ENCODE measurements at regions not wholly inside any gene's neighbourhood (a gene's known extent, or its start where the extent isn't known, plus 50 kb on each side); places are given as distances from the start of the nearest gene placed in this dataset.

DNA sequence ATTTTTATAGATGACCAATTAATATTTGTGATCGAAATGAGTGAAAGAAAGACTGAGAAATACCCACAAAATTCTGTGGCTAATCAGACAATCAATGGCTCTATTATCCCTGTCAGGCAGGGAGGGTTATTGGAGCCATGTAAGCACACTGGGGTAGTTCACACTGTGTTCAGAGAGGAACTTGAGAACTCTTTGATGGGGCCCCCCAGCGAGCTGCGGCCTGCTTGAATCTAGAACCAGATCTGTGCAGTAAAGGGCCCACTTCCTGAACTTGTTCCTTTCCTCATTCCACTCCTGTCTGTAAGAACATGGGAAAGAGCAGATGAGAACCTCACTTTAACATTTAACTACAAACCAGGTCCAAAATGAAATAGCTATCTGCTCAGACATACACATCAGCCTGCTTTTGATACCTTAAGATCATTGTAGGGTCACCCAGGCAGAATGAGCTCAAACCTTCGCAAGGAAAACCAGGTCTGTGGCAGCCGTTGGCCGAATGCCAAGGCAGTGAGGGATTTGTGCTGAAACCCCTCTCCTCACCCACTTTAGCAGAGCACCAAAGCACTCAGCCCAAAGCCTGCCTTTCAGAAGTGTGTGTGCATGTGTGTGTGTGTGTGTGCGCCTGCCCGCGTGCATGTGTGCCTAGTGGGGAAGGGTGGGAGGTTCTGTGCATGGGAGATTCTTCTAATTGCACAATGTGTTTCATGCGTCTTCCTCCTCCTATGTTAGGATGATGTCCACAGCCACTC, 365.6 kb upstream of the MGMT start:
- no peak for DNase-seq (ENCODE audit: low read depth in 2 of 2)

DNA sequence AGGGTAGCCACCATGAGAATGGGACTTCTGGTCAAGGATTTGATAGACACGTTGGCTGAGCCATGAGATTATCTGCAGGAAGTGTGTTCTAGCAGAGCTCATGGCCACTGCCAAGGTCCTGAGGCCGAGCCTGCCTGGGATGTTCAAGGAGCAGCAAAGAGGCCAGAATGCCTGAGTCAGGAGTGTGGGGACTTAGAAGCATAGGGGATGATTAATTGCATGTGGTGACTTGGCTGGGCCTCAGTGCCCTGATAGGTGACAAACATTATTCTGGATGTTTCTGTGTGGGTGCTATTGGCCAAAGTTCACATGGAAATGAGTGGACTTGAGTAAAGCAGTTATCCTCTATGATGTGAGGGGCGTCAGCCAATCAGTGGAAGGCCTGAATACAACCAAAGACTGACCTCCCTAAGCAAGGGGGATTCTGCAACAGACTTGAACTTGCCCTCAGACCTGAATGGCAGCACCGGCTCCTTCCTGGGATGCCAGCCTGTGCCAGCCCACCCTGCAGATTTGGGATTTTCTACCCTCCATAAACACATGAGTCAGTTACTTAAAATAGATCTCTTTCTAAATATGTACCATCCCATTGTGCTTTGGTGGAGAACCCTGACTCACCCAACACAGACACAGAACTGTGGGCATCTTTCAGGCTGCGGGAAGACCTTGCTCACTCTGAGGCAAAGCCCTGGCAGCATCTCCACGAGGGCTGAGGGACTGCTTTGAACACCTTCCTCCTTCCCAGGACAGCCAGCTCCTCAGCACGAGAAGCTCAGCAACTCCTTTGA, 363.9 kb upstream of the MGMT start:
- no peak for DNase-seq (ENCODE audit: low read depth in 2 of 2)

DNA sequence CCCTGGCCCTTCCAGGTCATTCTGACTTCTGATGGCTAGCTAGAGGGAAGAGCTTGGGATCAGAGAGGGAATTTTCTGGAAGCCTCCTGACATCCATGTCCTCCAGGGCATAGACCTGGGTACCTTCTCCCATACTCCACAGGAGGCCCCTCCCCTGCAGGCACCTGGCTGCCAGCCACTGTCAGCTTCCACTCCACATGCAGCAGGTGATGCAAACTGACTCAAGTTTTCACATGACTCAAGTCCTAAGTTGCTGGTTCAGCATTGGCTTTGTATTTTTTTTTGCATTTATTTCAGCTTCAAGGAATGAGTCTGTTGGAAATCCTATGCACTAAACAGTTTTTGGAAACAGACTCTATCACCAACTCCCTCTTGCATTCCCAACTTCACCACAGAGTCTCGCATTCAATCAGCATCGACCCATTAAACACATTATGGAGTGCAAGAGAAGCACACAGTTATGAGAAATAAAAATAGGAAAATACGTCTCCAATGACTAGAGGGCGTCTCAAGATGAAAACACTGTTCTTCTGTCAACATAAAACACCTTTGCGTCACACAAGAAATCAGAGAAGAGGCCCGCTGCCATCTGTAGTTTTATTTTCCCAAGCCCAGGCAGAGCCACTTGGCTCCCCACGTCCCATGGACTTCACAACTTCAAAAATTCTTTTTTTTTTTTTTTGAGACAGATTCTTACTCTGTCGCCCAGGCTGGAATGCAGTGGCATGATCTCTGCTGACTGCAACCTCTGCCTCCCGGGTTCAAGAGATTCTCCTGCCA, 362.6 kb upstream of the MGMT start:
- DNase-seq (ENCODE audit: low read depth in 2 of 2) = no peak

DNA sequence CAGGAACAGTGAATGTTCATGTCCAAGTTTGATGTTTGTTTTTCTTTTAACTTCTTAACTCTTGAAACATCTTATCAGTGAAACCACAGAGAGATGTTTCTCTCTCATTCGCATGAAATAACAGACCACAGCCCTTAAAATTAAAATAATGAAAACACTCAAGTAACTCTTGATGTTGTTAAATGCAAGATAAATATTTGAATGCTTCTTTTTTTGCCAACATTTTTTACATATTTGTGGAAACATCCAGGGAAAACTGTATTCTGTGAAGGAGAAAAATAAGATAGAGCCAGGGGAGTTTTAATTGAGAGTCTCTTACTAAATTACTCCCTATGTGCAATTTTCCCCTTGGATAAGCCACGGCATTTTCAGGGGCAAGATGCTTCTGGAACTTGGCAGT, 361.8 kb upstream of the MGMT start:
- DNase-seq (ENCODE audit: low read depth in 2 of 2) = no peak

DNA sequence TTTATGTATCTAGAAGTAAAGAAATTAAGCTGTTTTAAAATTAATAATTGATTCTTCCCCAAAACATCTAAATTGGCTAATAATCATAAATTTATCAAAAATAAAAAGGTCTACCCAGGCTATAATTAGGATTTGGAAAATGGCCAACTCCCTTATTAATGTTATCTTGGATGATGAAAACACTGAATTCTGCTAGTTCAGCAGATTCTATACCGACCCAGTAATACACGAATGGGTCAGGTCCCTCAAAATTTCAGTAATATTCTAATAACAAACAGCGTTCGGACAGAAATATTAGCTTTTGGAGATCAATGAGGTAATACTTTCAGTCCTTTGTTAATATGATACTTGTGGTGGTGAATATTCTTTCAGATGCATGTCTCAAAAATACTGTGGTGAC, 360.7 kb upstream of the MGMT start:
- no peak for DNase-seq (ENCODE audit: low read depth in 2 of 2)

DNA sequence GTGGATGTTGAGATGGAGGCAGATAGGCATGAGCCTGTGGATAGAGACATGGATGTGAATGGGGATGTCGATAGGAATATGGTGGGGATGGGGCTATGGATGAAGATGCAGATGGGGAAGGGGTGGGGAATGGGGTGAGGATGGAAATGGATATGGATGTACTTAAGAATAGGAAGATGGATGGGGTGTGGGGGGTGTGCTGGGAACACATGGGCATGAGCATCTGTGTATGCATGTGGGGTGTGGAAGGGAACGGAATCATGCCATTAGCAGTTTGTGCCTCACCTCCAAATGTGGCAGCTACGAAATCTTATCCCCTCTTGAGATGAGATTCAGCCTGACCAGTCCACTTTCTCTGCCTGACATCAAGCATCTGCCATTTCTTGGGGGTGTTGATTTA, 359.5 kb upstream of the MGMT start:
- no peak for DNase-seq (ENCODE audit: low read depth in 2 of 2)

DNA sequence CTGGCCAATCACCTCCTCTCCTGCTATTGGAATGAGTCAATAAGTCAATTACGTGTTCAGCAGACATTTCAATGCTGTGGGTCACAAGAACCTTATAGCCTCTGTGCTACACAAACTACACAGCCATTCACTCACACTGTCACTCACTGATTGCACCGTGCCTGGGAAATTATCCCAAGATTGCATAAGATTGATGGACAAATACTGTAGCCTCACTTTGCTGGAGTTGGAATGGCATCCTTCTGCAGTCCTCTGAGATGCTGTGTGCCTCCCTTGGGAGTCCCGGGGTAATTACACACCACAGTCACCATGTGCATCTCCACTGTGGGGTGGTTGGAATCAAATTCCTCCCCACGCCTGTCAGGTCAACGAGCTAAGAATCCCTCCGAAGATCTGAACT, 358.7 kb upstream of the MGMT start:
- no peak for DNase-seq (ENCODE audit: low read depth in 2 of 2)

DNA sequence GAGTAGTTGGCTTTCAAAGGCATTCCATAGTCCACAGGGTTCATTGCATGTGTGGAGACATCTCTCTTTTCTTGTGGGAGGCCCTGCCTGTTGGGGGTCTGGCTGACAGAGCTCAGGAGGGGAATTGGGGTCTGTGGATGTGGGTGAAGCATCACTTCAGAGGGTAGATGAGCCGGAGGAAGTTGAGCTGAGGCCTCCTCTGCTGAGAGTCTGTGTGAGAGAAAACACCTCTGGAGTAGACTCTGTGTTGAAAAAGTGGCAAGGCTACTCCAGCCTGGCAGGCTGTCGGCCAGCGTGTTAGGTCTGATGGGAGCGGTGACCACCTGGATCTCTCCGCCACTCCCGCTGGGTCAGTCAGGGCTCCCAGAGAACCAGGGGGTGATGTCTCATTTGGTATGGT, 358.0 kb upstream of the MGMT start:
- DNase-seq (ENCODE audit: low read depth in 2 of 2) = no peak

DNA sequence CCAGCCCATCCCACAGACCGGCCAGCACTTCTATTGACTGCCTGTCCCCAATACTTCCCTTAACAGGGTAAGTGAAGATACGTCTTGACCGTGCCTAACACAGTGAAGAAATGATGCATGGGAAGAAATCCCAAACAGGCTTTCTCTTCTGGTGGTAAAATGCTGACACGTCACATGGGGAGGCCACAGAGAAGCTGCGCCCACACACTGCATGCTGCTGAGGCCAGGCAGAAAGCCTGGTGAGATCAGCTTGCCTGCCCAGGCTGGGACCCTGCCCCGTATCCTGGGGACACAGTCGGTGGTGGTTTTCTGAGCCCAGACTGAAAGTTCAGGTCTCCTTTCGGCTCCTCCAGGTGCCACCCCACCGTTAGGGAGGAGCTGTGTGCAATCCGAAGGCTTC, 356.3 kb upstream of the MGMT start:
- DNase-seq (ENCODE audit: low read depth in 2 of 2) = no peak

DNA sequence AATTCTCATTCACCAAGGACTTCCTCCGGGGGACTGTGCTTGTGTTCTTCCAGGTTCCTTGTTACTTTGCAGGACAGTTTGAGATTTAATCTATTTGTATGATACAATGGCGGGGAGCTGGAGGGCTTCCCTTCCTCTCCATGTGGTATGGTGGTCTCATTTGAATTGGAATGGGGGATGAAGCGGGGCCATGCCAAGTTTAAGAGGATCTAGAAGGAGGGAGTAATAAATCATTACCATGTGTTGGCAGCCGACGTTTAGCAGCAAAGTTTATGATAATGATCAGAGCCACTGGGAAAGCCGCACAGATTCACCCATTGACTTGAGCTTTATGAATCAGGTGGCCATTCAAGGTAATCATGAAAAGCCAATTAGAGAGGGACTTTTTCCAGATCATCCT, 355.1 kb upstream of the MGMT start:
- no peak for DNase-seq (ENCODE audit: low read depth in 2 of 2)

DNA sequence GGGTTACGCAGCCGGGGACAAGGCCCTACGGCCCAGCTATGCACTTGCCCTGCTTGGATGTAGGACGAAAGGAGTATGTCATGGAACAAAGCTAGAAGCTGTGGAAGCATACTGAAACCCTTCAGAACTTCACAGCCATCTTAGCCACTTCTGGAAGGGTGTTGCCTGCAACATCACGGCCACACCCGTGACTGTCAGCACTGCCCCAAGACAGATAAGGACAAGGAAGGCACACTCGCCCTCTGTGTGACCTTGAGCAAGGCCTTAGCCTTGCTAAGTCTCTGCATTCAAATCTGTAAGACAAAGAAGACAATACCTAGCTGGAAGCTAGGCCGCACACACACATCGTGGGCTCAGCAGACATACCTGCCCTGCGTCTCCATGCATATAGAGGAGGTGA, 352.5 kb upstream of the MGMT start:
- DNase-seq (ENCODE audit: low read depth in 2 of 2) = no peak

DNA sequence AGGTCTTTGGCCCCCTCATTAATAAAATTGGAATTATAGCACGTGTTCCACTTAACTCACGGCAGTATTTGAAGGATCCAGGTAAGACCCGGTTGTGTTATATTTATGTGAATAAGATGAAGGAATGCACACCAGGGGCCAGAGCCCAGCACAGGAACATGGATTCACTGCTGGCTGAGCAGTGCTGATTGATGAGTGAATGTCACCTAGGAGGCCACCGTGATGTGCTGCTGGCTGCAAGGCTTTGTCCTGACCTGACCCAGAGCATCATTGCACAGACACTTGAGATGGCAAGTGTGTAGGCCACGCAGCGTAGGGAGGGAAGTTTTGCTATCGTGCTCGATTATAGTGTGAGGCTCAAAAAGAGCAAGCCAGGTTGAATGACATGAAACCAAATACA, 350.7 kb upstream of the MGMT start:
- DNase-seq (ENCODE audit: low read depth in 2 of 2) = no peak

DNA sequence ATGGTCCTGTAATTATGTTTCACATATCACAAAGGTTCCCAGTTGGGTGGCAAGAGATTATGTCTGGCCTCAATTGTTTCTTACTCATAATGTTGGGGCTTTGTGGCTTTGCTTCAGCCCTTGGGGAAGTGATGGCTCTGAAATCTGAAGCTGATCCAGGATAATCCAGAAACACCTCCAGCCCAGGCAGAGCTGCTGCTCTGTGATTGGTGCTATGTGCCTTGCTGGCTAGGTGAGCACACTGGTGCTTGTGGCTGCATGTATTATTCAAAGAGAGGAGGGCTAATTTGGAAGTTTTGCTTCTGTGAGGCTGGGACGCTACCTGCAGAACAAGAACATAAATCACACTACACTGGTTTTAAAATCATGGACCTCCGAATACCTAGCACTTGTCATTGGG, 346.6 kb upstream of the MGMT start:
- DNase-seq (ENCODE audit: low read depth in 2 of 2) = no peak

DNA sequence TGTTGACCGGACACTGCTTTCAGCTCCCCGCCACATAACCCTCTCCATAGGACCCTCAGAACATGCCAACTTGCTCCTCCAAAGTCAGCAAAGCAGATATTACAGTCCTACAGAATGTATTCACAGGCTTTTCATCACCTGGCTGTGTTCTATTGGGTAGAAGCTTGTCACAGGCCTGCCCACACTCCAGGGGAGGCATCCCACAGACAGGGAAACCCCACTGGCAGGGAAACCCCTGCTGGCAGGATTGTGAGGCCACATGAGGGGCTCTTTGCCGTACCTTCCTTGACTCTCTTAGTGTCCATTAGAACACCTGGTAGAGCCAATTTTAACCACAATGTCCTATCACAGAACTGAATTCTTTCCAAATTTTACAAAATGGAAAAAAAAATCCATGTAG, 344.2 kb upstream of the MGMT start:
- no peak for DNase-seq (ENCODE audit: low read depth in 2 of 2)

DNA sequence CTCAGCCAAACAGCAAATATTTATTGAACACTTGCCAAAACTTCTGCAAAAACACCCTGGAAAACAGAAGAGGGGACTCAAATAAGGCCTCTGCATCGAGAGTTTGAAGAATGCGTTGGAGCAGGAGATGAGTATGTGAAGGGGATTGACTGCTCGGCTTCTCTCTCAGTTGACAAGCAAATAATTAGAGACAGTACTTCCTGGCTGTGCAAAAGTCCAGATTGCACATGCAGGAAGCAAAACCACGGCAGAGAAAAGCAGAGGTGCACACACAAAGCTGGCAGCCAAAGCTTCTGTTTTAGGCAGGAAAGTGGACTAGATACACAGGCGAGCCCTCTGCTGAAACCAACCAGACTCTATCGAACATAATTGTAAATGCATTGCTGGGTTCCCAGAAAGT, 343.6 kb upstream of the MGMT start:
- DNase-seq (ENCODE audit: low read depth in 2 of 2) = no peak

DNA sequence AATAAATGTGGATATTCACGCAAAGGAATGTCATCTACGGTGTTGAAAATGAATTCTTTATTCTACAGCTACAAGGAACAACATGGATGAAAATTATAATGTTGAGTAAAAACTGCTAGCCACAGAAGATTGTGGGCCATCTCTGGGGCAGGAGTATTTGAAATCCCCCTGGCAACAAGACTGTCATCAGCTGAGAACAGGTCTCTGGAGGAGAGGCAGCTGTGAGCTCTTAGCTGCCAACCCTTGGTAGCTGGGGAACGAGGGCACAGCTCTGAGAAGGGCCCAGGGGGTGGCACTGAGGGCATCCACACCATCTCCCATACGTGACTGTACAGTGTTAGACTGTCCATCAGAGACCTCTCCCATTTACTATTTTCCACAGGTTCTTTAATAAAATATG, 340.1 kb upstream of the MGMT start:
- no peak for DNase-seq (ENCODE audit: low read depth in 2 of 2)

DNA sequence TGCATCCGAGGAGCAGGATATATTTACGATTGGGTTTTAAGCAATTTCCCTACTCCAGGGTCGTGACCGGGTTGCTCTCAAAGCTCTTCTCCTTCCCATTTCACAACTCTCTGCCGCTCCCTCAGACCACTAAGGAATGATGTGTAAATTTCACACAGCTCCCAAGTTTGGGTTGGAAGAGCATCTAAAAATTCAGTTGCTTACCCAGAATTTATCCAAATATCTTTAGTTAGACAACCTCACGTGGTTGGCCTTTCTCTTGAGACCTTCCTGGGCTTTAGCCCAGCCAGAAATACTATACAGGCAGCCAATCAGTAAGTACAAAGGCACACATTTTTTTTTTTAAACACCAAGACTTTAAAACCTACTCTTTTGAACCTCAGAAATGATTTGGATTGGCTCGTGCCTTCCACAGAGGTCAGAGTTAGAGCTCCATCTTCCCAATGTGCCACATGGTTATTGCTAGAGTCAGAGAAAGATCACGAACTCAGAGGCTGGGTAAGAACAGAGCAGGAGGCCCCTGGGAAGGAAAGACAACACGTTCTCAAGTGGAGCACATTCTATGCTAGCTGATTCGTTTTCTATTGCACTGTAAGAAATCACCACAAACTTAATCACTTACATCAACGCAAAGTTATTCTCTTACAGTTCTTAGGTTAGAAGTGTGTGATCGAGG, 335.4 kb upstream of the MGMT start:
- no peak for DNase-seq (ENCODE audit: low read depth in 2 of 2)

DNA sequence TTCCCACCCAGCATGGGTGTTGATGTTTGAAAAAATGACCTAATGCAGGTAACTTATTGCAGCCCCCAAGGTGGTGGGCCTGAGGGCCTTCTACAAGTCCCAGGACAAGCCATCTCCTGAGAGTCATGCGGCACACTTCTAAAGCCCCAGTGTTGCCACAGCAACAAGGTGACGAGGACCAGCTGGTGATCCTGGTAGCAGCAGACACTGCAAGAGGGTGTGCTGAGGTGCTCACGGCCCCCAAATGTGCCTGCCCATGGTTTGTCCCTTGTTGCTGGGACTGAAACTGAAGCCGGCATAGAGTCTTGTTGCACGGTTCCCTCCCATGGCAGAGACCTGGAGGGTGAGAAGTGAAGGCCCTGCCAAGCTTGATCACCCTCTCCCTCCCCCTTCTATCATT, 333.2 kb upstream of the MGMT start:
- DNase-seq (ENCODE audit: low read depth in 2 of 2) = no peak

DNA sequence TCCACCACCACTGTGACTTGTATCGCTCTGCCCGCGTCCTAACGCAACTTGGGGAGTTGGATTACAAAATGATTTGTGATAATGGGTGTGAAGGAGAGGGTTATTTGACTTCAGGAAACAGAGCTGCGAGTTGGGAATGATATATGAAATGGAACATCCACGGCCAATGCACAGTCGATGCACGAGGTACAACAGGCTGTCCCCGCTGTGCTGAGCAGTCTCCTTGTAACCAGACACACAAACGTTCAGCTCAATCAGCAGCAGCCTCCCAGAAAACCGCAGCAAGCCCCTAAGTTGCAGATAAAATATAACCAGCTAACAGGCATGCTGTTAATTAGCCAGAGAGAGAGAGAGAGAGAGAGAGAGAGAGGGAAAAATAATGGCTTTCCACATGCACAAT, 332.7 kb upstream of the MGMT start:
- no peak for DNase-seq (ENCODE audit: low read depth in 2 of 2)

DNA sequence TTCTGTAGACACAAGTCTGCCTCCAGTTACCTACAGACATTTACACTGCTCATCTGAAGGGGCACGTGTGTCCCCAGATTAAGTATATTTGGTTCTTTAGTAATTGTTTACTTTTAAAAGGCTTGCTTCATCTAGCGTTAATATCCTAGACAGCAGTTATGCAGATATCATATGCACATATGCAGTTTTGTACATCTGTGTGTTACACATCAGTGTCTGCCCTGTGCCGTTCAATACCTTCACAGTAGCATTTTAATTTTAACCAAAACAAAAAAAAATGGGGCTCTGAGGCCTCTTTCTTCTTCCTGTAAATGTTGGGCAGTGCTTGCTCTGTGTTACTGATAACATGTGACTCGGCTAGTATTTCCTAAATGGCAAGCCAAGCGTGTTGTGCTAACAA, 331.4 kb upstream of the MGMT start:
- DNase-seq (ENCODE audit: low read depth in 2 of 2) = no peak

DNA sequence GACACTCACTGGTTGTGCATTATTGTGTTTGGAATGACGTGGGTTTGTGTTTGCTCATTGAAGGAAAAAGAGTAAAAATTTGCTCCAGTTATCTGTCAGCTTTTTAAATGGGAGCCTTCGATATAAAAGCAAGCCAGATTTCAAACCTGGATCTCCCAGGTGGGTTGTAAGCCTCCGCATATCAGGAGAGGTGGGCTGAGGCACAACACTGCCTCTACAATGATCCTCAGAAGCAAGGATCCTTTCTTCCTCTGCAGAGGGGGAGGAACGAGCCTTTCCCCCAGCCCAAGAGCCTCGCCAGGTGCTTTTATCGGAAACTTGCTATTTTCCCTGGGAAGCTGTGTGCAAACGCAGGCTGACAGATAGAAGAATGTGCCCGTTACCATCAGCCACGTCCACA, 331.0 kb upstream of the MGMT start:
- DNase-seq (ENCODE audit: low read depth in 2 of 2) = no peak

DNA sequence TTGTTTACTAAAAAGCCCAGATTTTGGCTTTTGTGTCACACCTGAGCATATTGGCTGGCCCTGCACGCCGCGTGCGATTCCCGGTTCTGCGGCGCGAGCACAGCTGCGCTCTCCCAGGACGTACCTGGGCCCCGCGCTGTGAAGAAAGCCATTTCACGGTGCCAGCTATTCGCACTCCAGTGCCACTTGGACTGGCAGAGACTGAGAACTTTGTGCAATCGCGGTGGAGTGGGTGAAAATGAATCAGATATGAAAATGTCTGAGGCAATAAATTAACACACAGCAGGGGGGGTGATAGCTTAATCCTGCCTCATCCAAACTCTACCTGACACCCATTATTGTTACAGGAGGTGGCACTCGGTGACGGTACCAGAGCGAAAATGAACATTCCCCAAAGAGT, 330.1 kb upstream of the MGMT start:
- DNase-seq (ENCODE audit: low read depth in 2 of 2) = no peak
